GM18499 (cell line): ENCODE measurements at regions not wholly inside any gene's neighbourhood (a gene's known extent, or its start where the extent isn't known, plus 50 kb on each side); places are given as distances from the start of the nearest gene placed in this dataset.

Source experiments
- ATAC-seq: cut with Tn5 transposase; IDR thresholded peaks from one replicate; pipeline ENCODE4 v1.9.1; 2021; ENCODE audit warnings: moderate number of reproducible peaks; ENCODE audit not compliant: insufficient read depth, unreplicated experiment

DNA sequence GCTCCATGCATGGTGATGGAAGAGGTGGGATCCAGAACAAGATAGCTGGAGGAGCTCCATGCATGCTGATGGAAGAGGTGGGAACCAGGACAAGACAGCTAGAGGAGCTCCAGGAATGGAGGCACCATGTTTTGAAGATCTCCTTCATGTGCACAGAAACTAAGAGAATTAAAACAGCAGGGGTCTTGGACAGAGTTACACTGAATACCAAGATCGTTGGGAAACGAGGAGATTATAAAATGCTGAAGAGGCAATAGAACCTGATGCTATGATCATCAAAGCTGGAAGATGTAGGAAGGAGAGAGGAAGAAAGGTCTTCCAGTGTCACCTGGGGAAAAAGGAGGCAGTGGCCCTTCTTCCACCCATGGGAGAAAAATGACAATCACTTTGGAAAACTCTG is 193.6 kb upstream of the PFKP start:
- ATAC-seq = no peak

GRCh38 chr10:2871673-2872219 is 195.6 kb upstream of the PFKP start:
- ATAC-seq = no peak

- ATAC-seq = no peak
Measured at GRCh38 chr10:2870654-2871053, 196.7 kb upstream of the PFKP start.

- no peak for ATAC-seq
Measured at GRCh38 chr10:2867788-2868299, 199.5 kb upstream of the PFKP start.

DNA sequence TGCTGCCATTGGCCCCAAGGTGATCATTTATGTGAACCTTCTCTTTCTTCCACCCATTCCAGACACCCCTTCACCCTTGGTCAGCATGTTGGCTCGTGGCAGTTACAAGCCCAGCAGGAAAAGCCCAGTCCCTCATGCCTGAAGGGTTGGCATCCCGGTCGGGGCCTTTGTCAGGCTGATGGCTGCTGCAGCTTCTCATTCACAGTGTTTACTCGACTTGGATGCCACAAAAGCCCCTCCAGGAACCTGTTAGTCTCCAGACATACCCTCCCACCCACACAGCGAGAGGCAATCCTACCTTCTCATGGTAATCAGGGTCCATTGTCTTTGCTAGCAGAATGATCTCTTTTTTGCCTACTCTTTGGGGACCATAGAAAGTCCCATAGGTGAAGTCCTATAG is 200.8 kb upstream of the PFKP start:
- ATAC-seq = no peak

GRCh38 chr10:2861632-2862210 is 205.6 kb upstream of the PFKP start:
- no peak for ATAC-seq

DNA sequence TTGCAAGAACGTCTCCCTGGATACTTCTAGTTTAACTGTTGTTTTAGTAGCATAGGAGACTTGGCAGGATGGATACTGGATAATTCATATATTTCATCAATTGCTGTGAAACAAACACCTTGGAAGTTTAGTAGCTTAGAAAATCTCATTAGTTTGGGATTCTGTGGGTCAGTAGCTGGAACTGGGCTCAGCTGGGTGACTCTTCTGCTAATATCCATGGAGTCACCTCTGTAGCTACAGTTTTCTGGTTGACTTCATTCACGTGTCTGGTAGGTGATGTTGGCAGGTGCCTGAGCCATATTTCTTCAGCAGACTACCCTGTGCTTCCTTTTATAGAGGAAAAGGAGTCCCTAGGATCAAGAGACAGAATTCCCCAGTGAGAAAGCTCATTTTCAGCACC is 208.9 kb upstream of the PFKP start:
- ATAC-seq = no peak

GRCh38 chr10:2856598-2856997 is 210.8 kb upstream of the PFKP start:
- no peak for ATAC-seq

- ATAC-seq = no peak
Measured at GRCh38 chr10:2852574-2853323, 214.6 kb upstream of the PFKP start.

DNA sequence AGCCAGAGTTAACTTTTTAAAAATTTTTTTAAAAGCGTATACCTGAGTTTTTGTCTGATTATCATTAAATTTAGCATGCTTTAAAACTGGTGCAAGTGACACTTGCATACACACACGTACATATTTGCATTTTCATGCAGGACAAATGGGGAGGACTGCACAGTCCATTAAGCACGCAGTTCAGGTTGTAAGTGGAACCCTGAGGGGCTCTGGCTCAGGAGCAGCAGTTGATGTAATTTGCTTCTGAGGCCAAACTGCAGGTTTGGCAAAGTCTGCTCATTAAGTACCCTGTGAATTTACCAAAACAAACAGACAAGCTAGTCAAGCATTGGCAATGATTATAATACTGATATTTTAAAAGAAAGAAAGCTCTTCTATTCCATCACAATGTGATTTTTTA is 215.8 kb upstream of the PFKP start:
- ATAC-seq = no peak

DNA sequence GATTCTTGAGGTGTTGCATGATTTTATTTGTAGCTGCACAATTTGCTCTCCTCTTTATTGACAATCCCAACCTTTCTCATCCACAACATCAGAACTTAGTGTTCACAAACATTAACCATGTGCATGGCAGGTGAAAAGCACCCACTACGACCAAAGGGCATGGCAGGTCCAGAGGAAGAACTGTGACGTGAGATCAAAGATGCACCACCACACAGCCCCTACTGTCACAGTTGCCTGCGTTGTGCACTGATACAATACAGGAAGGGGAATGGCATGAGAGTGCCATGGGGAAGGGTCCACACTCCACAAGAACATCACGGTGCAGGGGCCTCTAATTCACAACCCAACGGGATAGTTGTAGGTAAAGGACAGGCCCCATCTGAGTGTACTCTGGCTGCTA is 217.1 kb upstream of the PFKP start:
- no peak for ATAC-seq

- ATAC-seq = no peak
Measured at GRCh38 chr10:2844925-2845324, 222.4 kb upstream of the PFKP start.

DNA sequence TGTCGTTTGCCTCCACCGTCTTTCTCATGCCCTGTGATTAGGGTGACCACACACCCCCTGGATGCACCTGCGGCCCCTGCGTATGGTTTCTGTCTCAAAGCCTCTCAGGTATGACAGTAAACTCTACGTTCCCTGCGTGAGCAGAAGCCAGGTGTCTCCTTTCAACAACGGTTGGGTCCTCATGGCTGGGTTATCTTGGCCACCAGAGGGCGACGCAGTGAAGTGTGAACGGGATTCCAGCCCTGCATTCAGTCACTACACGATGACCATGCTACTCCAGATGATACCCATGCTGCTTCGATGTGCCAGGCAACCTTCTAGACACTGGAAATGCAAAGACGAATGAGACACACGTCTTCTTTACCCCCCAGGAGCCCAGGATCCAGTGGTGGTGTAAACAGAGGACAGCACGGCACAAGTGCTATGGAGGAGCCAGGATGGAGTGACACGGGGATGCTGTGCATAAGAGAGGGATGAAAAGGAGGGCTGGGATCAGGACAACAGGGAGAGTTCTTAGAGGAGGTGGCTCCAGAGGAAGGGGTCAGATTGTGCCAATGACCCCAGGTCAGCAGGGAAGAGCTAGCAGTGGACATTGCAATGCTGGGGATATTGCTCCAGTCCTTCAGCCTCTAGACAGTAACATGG is 228.1 kb upstream of the PFKP start:
- no peak for ATAC-seq

GRCh38 chr10:2837674-2838073 is 229.7 kb upstream of the PFKP start:
- ATAC-seq = no peak

GRCh38 chr10:2836921-2837662 is 230.3 kb upstream of the PFKP start:
- no peak for ATAC-seq

GRCh38 chr10:2834214-2834613 is 233.1 kb upstream of the PFKP start:
- no peak for ATAC-seq

GRCh38 chr10:2831509-2831908 is 235.8 kb upstream of the PFKP start:
- ATAC-seq = no peak

DNA sequence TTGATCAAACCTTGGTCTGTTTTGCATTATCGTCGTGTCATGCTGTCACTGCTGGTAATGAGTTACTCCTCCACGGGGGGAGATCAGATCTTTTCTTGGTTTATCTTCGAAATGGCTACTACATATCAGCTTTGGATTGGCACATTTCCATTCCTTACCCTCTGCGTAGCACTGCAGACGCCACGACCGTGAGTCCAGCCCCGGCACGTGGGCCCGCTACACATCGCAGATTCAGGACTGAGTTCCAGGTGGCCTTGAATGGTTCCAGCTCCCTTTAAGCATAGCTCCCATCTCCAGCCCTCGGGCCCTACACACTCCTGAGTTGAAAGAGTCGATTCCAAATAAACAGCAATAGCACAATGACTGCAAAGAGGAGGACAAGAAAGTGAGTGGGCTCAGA is 238.6 kb upstream of the PFKP start:
- no peak for ATAC-seq

DNA sequence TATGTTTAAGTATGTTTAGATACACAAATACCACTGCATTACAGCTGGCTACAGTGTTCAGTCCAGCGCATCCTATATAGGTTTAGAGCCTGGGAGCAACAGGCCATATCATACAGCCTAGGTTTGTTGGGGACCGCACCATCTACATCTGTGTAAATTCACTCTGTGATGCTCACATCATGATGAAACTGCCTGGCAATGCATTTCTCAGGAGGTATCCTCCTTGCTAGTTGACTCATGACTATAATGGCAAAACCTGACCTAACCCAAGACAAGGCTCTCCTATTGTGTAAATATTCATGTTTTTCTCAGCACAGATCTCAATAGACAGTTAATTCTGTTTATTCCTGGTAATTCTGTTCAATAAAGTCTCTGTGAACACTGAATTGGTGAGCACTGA is 240.7 kb upstream of the PFKP start:
- ATAC-seq = no peak

- ATAC-seq = no peak
Measured at GRCh38 chr10:2825841-2826240, 241.5 kb upstream of the PFKP start.
